ENCODE measurements at regions not wholly inside any gene's neighbourhood (a gene's known extent, or its start where the extent isn't known, plus 50 kb on each side); places are given as distances from the start of the nearest gene placed in this dataset.

DNA sequence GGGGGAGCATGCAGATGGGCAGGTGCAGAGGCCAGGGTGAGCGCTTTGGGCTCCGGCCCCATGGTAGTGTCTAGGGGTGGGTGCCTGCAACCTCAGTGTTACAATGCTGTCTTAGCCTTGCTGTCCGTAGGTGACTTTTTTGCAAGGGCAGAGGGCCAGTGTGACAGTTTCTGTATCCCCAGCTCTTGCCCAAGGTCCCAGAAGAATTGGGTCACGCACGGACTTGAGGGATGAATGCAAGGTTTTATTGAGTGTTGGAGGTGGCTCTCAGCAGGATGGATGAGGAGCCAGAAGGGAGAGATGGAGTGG is 492.5 kb downstream of the AGTPBP1 start:
- no peak for DNase-seq

DNA sequence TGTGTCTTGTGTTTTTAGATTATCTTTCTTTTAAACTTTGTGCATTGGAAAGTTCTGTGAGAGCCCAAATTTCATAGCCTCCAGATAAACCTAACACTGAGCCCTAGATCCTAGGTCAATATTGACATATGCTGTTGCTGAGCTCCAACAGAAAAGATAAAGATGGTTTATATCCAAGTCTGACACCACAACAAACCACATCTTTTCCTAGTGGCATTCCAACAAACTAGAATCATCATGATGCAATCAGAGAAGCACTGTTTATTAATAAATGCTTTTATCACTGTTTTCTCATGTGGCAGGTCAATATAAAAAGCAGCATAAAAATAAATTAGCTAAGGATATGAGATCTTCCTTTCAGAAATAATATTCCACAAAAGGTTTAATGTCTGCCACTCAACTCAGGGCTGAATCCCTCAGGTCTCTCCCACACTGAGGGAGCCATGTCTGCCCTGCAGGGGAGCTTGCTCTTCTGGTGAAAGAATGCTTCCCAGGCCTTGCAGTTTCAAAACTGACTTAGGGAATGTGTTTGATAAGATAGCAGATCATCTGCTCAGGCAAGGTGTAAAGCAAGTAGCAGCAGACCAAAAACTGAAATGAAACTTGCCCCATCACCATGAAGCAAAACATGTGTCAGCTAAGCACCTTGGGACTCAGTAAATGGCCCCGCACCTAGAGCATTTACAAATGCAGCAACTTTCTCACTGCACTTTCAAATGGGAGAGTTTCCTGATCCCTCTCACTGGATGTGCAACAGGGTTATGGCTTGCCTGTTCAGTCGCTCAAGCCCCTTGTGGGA is 493.0 kb downstream of the AGTPBP1 start:
- DNase-seq = no peak

DNA sequence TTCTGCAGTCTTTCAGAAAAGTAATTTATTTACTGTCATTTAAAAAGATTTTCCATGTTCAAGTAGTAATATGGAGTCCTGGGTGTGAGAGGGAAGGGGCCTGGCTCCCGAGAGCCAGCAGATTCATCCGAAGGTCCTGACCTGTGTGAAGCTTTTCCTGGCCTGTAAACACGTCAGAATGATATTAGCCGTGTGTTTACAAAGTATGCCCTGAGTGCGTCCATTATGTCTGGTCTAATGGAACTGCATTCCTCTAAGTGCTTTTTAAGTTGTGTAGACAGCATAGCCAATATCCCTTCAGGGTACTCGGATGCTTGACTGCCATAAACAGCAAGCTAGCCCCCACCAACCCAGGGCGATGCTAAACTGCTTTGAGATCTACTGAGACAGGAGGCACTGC is 495.2 kb downstream of the AGTPBP1 start:
- no peak for DNase-seq

DNA sequence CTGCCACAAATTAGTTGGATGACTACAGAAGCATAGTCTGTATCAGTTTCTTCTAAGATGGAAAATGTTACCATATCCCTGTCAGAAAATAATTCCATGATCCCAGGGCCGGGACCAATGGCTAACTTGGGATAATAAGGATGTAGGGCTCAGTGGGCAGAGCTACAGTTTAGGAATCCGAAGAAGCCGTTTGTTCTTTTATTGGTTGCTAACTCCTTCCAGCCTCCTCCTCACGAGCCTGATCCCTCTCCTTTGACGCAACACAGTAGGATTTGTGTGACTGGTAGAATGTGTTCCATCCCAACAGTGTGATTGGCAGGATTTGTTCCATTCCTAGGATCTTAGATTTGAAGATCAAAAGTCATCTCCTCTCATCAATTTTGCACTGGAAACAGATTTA is 496.9 kb downstream of the AGTPBP1 start:
- no peak for DNase-seq

DNA sequence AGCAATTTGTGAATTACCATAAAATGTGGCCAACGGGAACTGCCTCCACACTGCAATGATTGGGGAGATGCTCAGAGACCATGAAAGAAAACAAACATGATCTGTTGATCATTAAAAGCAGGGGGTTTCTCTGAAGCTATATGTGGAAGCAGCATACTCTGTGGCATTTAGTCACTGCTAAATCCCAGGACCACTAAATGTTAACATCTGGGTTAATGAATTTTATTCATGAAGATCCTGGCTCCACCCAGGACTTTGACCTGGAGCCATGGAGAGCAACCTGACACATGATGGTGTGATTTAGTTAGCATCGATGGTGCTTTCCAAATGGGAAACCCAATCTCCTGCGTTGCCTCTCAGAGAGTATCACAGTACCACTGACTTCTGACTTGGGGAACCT is 497.8 kb downstream of the AGTPBP1 start:
- DNase-seq = no peak

DNA sequence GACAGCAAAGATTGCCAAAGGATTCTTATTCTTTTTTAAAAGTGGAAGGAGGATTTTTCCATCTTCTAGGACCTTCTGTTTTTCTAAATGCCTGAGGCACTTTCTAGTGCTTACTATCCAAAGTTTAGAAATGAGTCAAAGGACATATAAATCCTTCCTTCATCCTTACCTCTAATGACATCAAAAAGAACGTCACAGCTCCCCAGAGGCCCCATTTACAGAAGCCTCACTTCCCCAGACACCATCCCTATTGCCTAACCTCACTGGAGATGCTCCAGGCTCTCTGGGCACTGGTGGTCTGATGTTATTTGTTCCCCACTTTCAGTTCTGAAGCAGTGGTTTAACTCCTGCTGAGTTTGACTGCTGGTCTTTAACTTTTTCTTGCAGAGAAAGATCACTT is 504.3 kb downstream of the AGTPBP1 start:
- no peak for DNase-seq

DNA sequence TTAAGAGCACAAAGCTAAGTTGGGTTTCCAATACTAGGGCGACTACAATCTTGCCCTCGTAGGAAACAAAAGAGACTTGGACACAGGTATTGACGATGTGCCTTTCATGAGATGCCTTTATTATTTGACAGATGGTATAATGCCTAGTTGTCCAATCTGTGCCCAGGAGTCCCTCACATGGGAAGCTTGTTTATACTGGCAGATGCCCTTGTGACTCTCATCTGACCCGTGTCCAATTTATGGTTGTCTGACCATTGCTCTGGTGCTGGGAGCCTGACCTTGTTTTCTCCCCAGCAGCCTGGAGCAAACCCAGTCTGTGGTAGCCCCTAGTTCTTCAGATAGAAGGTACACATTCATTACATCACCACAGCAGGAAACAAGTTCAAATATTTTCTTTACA is 511.7 kb downstream of the AGTPBP1 start:
- DNase-seq = no peak

DNA sequence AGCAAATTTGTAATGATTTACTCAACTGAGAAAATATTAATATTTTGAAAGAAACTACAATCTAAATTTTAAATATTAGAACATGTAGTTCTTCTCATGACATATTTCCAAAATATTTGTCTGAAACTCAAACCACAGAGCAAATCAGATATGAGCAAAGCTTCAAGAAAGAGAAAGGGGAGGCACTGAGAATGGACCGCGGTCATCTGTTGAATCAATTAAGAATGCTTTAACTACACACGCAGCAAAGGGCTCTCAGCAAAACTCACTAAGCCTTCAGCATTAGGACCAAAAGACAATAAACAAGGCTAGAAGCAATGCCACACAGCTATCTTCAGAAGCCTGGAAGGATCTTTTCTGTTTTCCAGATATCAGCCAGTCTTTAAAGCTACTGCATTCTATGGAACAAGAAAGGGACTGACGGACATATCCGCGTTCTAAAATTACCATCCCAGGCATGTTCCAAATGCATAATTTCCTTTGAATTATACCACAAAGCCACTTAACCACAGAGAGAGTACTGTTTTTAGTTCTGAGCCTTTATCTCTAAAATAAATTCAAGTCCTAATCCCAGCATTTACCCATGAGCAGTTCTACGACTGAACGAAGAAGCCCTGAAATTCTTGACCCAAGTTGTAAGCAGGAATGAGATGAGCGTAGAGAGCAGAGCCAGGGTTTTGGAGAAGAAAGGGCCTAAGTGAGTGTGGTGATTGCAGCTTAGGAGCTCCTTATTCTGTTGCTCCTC is 513.5 kb downstream of the AGTPBP1 start:
- DNase-seq = no peak

DNA sequence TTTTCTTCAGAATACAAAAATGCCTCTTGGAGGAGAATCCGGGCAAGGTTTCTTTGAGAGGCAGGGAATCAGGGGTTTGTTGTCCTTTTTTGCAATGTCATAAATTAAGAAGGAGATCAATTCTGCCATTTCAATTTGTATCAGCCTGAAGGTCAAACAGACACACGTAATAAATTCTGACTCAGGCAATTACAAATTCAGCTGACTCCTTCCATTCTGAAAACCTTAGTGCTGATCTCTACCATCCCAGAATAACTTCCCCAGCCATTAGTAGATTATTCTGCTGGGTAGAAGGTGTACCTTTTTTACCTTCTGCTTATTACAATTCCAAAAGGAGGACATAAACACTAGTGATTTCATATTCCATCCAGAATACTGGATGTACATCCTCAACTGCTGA is 516.6 kb downstream of the AGTPBP1 start:
- DNase-seq = no peak

DNA sequence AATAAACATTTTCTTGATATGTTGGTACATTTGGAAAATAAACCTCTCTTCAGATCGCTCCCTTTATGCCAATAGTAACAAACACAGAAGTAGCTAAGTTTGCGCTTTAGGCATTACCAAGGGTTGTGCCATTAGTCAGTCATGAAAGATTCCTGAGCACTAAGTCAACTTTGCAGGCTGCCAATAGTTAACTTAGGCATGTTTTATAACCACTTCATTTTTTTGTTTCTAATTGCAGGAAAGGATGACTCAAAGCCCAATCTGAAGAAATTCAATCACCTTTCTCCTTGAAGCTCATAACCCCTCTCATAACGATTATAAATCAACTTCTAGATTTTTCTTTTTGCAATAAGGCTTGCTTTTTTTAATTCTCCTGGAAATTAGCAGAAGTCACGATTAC is 517.0 kb downstream of the AGTPBP1 start:
- DNase-seq = no peak

DNA sequence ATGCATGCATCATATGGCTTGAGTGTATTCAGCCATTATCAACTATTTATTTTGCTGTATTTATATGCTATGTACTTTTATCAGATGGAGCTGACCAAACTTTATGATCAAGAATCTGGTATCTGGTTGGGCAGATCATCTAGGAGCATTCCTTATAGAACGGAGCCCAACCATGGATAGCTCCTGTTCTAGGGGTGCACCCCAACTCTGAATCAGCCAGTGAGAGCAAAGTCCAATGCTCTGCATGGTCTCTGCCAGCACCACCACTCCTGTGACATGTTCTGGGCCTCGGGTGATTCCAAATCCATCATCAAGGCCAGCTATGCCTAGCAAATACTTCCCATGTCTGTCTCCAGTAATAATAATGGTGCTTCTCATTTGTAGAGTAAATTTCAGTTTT is 517.5 kb downstream of the AGTPBP1 start:
- no peak for DNase-seq

DNA sequence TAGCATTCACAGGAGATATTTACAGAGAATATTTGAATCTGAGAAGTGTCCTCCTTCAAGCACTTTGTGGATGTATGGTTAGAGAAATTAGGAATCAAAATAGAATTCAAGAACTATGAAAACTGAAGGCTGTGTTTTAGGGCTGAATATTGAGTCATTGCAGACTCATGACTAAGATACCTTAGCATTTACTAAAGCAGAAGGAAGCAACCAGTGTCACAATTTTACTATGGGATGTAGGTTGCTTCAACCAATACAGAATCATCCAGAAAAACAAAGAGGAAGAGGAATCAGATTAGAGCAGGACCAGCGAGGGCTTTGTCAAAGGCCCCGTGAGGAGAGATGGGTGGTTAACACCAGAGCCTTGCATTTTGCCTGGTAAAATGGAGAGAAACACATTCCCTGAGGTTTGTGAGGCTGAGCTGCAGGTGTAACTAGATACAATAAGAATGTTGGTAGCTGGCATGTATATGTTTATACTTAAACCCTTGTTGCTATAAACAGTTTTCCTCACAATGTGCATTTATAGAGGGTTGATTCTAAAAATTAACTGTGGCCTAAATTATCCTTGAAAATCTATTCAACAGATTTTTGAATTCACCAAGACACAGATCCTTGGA is 518.1 kb downstream of the AGTPBP1 start:
- no peak for DNase-seq

DNA sequence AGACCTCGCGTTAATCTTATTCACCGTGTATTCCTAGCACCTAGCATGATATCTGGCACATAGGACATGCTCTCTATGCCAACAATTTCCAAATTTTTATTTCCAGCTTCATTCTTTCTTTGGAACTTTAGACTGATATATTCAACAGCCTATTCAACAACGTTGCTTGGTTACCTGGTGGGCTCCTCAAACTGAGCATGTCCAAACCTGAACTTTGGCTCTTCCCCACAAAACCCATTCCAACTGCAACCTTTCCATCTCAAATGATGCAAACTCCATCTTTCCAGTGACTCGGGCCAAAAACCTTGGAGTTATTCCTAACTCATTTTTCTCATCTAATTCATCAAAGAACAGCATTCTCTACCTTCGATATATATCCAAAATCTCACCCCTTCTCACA is 525.2 kb downstream of the AGTPBP1 start:
- no peak for DNase-seq

DNA sequence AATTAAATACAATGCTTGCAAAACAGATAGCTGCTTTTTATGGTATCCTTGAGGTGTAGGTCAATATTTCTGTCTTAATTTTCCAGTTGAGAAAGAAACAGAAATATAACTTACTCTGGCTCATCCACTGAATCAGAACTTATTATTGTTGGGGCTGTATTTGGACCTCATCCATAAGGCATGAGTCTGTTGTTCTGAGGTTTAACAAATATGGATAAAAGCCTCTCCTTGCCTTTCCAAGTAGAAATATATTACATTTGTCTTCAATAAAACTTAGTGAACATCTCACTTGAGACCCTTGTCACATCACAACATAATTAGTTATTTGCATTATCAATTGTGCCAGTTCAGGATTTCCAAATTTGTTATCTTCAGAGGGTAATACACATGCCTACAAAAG is 525.8 kb downstream of the AGTPBP1 start:
- DNase-seq = no peak

DNA sequence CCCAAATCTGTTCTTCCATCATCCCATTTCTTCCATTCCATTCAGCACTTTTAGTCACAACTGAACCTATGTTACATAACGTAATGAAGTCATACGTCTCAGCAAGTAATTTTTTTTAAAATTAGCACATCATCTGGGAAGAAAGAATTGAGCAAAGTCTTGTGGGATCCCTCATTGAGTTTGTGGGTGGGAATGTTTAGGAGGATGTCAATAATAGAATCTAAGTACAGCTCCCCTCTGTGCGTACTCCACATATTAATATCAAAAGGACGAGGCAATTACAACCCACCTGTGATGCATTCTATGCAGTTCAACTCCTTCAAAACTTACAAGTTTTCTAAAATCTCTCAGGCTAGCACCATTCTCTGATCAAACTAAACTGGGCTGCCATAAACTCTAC is 526.3 kb downstream of the AGTPBP1 start:
- no peak for DNase-seq

DNA sequence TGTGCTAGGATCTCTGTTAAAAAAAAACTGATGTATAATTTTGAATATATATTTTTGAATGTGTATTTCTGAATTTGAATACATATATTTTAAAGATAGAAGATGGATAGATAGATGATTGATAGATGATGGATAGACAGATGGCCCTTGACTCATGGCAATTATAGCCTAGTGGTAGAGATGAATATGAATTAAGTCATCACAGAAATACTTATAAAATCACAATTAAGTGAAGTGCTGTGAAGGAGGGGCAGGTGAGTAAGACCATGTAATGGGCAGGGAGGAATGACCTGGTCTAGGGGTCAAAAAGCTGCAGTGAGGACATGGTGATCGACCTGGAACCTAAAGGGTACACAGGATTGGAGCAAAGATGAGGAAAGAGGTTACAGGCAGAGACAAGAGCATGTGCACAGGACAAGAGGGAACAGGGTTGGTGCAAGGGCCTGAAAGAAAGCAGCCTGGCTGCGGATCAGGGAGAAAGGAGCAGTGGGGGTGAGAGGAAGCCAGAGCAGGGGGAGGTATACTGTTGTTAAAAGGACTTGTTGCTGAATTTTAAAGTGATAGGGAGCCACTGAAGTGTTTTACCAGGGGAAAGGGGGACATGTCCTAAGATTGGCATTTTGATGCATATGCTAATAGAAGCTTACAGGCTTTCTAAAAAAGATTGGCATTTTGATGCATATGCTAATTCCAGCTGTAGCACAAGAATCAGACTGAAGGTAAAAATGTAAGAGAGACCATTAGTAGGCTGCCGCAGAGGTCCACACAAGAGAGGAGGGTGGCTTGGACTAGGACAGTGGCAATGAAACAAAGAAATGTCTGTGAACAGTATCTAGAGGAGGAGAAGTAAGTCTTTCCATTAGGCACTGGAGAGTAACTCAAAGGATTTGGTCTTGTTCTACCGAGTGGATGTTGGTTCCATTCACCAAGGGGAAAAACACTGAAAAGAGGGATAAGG is 527.8 kb downstream of the AGTPBP1 start:
- no peak for DNase-seq

DNA sequence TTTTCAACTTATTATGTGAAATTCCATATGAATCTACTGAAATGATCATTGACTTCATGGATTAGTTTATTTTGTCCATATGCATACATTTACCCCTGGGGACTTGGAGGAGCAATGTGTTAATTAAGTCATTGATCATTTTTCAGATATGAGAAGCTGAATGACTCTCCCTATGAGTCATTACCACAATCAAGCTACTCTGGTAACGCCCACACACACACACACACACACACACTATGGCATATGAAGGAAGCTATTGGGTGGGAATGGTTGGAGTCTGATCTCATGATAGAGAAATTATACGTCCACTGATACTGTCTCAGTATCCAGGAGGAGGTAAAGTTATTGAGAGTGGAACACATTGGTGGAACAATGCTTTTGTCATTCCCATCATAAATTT is 528.9 kb downstream of the AGTPBP1 start:
- peak; percentile 35 for DNase-seq

DNA sequence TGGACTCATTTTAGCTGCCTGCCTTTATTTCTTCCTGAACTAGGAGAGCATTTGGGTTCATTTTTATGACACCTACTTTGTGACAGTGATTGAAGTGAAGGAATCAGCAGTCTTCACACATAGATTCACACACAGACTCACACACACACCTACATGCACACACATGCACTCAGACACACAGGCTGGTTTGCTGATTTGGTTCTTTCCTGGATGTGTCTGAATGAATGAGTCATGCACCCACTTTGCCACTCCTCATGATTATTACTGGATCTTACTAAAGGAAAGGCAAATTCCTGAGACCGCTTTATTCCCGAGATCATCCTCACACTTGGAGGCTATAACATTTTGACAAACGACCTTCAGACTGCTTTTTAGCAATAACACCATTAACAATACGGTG is 529.5 kb downstream of the AGTPBP1 start:
- DNase-seq = no peak

DNA sequence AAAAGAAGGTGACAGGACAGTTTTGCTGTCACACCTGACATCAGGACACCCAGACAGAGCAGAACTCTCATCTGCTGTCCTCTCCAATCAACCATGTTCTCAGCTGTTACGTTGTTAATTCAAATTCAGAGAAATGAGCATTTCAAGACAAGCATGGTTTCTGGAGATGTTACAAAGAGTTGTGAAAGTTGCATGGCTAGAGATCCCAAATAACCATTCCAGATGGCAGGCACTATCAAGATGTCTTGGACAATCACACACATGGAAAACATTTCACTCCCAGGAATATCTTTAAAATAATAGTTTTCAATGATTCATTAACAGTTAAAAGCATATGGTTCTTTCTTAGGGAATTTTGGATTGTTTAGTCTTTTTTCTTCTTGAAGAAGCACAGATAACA is 533.1 kb downstream of the AGTPBP1 start:
- DNase-seq = no peak

DNA sequence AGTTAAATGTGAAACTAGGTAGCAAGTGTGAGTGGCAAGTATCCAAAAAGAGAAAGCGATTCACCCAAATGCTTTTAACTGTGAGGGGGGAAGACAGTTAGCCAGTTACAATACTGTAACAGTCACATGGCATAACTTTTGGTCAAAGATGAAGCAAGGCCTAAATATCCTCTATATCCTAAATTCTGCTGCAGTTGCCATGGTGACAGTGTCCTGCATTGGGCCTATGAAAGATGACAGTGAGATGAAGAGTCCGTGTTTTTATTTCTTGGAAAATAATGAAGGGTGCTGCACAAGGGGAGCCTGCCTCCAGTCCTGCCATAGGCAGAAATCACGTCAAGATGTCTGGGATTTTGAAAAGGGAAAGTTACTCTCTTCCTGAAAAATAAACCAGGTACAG is 534.6 kb downstream of the NTRK2 start:
- DNase-seq = no peak

DNA sequence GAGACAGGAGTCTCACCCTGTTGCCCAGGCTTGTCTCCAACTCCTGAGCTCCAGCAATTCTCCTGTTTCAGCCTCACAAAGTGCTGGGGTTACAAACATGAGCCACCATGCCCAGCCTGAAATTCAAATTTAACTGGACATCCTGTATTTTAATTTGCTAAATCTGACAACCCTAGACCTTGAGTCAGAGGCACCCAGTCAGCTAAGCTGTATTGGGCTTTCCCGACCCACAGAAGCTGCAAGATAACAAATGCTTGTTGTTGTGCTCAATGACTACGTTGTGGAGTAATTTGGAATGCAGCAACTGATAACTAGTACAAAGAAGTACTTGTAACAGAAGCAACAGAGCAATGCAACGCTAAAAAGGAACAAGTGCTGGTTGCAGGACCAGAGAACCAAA is 533.1 kb downstream of the NTRK2 start:
- DNase-seq = no peak

DNA sequence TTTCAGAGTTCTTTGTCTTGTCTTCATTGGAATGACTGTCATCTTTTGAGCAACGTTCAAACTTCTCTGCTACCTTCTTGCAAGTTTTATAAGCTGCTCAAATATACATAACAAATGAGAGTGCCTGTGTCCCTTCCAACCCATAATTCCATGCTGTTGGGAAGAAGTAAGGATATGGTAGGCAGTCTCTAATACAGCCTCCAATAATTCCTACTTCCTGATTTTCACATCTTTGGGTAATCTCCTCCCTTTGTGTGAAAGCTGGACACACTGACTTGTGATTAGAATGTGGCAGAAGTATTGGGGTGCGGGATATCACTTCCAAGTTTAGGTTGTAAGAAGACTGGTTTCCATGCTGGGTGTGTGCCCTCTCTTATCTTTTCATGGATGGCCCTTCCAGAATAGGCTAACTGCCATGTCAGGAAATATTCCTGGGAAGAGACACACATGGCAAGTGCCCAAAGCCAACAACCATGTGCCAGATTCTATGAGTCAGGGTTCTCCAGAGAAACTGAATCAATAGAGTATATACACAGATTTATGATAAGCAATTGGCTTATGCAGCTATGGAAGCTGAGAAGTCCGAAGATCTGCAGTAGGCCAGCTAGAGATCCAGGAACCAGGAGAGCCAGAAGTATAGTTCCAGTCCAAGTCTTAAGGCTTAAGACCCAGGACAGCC is 531.3 kb downstream of the NTRK2 start:
- DNase-seq = no peak
